ENCODE measurements at regions not wholly inside any gene's neighbourhood (a gene's known extent, or its start where the extent isn't known, plus 50 kb on each side); places are given as distances from the start of the nearest gene placed in this dataset.

- TF ChIP-seq CTCF (IDR thresholded peaks at IDR 0.05; ENCODE audit: poor library complexity) = no peak
- TF ChIP-seq EZH2 (IDR thresholded peaks at IDR 0.05; ENCODE audit: borderline replicate concordance) = no peak
These were observed 99.7 kb downstream of the MAF start for GRCh38 chr16:79500866-79501265.
